Hepatocyte (in vitro differentiated cells): ENCODE measurements at regions not wholly inside any gene's neighbourhood (a gene's known extent, or its start where the extent isn't known, plus 50 kb on each side); places are given as distances from the start of the nearest gene placed in this dataset.

Experiments used
- DNase-seq: peaks from one replicate; pipeline ENCODE4 v3.0.0-alpha.2; 2016; ENCODE audit warnings: low spot score
- H2AFZ ChIP-seq: fragments of 200-600 bp; sonication (generic); 2 replicates; pipeline ENCODE4 v1.6.0; 2016; ENCODE audit warnings: antibody characterized with exemption, mild to moderate bottlenecking
- H3K27ac ChIP-seq: fragments of 200-600 bp; sonication (generic); 2 replicates; pipeline ENCODE4 v1.5.1; 2016; ENCODE audit warnings: mild to moderate bottlenecking
- H3K27me3 ChIP-seq: fragments of 200-600 bp; sonication (generic); 2 replicates; pipeline ENCODE4 v1.6.1; 2016
- H3K36me3 ChIP-seq: fragments of 200-600 bp; sonication (generic); replicated peaks from 2 replicates; pipeline ENCODE4 v1.5.1; 2016; ENCODE audit warnings: low read depth; ENCODE audit not compliant: insufficient read depth
- H3K4me1 ChIP-seq: fragments of 200-600 bp; sonication (generic); 2 replicates; pipeline ENCODE4 v1.5.1; 2016; ENCODE audit warnings: mild to moderate bottlenecking, moderate library complexity; ENCODE audit not compliant: insufficient read depth
- H3K4me2 ChIP-seq: fragments of 200-600 bp; sonication (generic); 2 replicates; pipeline ENCODE4 v1.6.0; 2016
- H3K4me3 ChIP-seq: fragments of 200-600 bp; sonication (generic); 2 replicates; pipeline ENCODE4 v1.5.1; 2016; ENCODE audit warnings: mild to moderate bottlenecking
- H3K79me2 ChIP-seq: fragments of 200-600 bp; sonication (generic); 2 replicates; pipeline ENCODE4 v1.6.0; 2017; ENCODE audit warnings: mild to moderate bottlenecking
- H3K9me2 ChIP-seq: fragments of 200-600 bp; sonication (generic); replicated peaks from 2 replicates; pipeline ENCODE4 v1.6.0; 2017; ENCODE audit warnings: mild to moderate bottlenecking; ENCODE audit not compliant: insufficient read depth
- H3K9me3 ChIP-seq: fragments of 200-600 bp; sonication (generic); 2 replicates; pipeline ENCODE4 v1.5.1; 2016; ENCODE audit warnings: low read depth, mild to moderate bottlenecking
- H4K20me1 ChIP-seq: fragments of 200-600 bp; sonication (generic); 2 replicates; pipeline ENCODE4 v1.6.0; 2016; ENCODE audit warnings: mild to moderate bottlenecking; ENCODE audit not compliant: insufficient read depth, poor library complexity, severe bottlenecking
- CTCF ChIP-seq: fragments of 200-600 bp; sonication (generic); IDR thresholded peaks from 2 replicates; pipeline ENCODE4 v1.5.1; 2016; ENCODE audit warnings: antibody characterized with exemption, mild to moderate bottlenecking; ENCODE audit not compliant: poor library complexity
- EZH2 ChIP-seq: fragments of 200-600 bp; sonication (generic); IDR thresholded peaks from 2 replicates; pipeline ENCODE4 v1.6.1; 2016; ENCODE audit warnings: antibody characterized with exemption, mild to moderate bottlenecking, borderline replicate concordance
- EZH2phosphoT487 ChIP-seq: fragments of 200-600 bp; sonication (generic); IDR thresholded peaks from one replicate; pipeline ENCODE4 v1.6.1; 2018; ENCODE audit warnings: antibody characterized with exemption, mild to moderate bottlenecking, low read depth, moderate library complexity; ENCODE audit not compliant: unreplicated experiment, severe bottlenecking
- WGBS: methylation state at CpG from one replicate; pipeline ENCODE4 v1.1.6; 2016; ENCODE audit warnings: low lambda C conversion rate; ENCODE audit errors: missing lambda C conversion rate; 5-methylcytosine and 5-hydroxymethylcytosine counted together

GRCh38 chr17:73802314-73802713 lies 158.1 kb upstream of the SDK2 start:
- Histone ChIP-seq H3K4me1 (peaks cover 22% of the 10 kb centered on the region), H3K79me2 (no peaks in the 10 kb centered on the region), H3K4me3 (no peak overlapping the region), H3K27me3 (no peaks in the 10 kb centered on the region), H3K9me2 (no peaks in the 10 kb centered on the region), H4K20me1 (no peaks in the 10 kb centered on the region), H3K4me2 (no peak overlapping the region), H2AFZ (no peak overlapping the region), H3K36me3 (no peaks in the 10 kb centered on the region), H3K9me3 (no peaks in the 10 kb centered on the region), H3K27ac (no peak overlapping the region)
- WGBS, result 89% methylated on average over 4 of the region's 4 CpGs
- DNase-seq, result no peak
- TF ChIP-seq CTCF, result no peak

- Histone ChIP-seq H3K27ac (no peak overlapping the region), H3K79me2 (no peaks in the 10 kb centered on the region), H3K36me3 (no peaks in the 10 kb centered on the region), H3K4me2 (no peak overlapping the region), H3K9me3 (no peaks in the 10 kb centered on the region), H3K4me3 (no peak overlapping the region), H4K20me1 (no peaks in the 10 kb centered on the region), H3K27me3 (no peaks in the 10 kb centered on the region), H3K9me2 (no peaks in the 10 kb centered on the region), H3K4me1 (peaks cover 16% of the 10 kb centered on the region), H2AFZ (no peak overlapping the region)
- no peak for DNase-seq
- 100% methylated on average over 1 of the region's 1 CpG for WGBS
- TF ChIP-seq CTCF (no peak), EZH2 (no peak)
These were observed 158.6 kb upstream of the SDK2 start for GRCh38 chr17:73802871-73803270.

GRCh38 chr17:73803964-73804435 lies 159.8 kb upstream of the SDK2 start:
- Histone ChIP-seq H3K9me2 (no peaks in the 10 kb centered on the region), H2AFZ (no peak overlapping the region), H3K4me3 (no peak overlapping the region), H3K4me2 (no peak overlapping the region), H4K20me1 (no peaks in the 10 kb centered on the region), H3K79me2 (no peaks in the 10 kb centered on the region), H3K27me3 (no peaks in the 10 kb centered on the region), H3K4me1 (peaks cover 12% of the 10 kb centered on the region), H3K9me3 (no peaks in the 10 kb centered on the region), H3K27ac (no peak overlapping the region), H3K36me3 (no peaks in the 10 kb centered on the region)
- DNase-seq, result no peak
- TF ChIP-seq CTCF, result no peak
- WGBS, result 60% methylated on average over 4 of the region's 4 CpGs

- H3K79me2 ChIP-seq, result no peaks in the 10 kb centered on the region
- H3K27ac ChIP-seq, result no peak overlapping the region
- H2AFZ ChIP-seq, result no peak overlapping the region
- 91% methylated on average over 1 of the region's 1 CpG for WGBS
- TF ChIP-seq CTCF, result no peak
- TF ChIP-seq EZH2, result no peak
- no peak for TF ChIP-seq EZH2phosphoT487
- no peak overlapping the region for H3K4me2 ChIP-seq
- no peak for DNase-seq
- H3K4me3 ChIP-seq, result no peak overlapping the region
- H3K9me2 ChIP-seq, result no peaks in the 10 kb centered on the region
- no peaks in the 10 kb centered on the region for H3K27me3 ChIP-seq
- H4K20me1 ChIP-seq, result no peaks in the 10 kb centered on the region
- H3K9me3 ChIP-seq, result no peaks in the 10 kb centered on the region
- H3K4me1 ChIP-seq, result peaks cover 7% of the 10 kb centered on the region
- H3K36me3 ChIP-seq, result no peaks in the 10 kb centered on the region
These were observed 162.5 kb upstream of the SDK2 start for GRCh38 chr17:73806768-73807167.
